GM21786 (cell line): ENCODE measurements at regions not wholly inside any gene's neighbourhood (a gene's known extent, or its start where the extent isn't known, plus 50 kb on each side); places are given as distances from the start of the nearest gene placed in this dataset.
"Not testable (repeated sequence)": the region's sequence is repeated elsewhere in the genome, so short reads cannot be mapped to it uniquely, and the experiment has no call there.

Experiments
- ATAC-seq: cut with Tn5 transposase; IDR thresholded peaks from one replicate; pipeline ENCODE4 v1.9.1; 2021; ENCODE audit not compliant: unreplicated experiment

- ATAC-seq: no peak
These were observed 247.9 kb upstream of the GJE1 start for GRCh38 chr6:141884850-141885249.

GRCh38 chr6:141878686-141879085 is 254.0 kb upstream of the GJE1 start:
- no peak for ATAC-seq

- ATAC-seq: no peak
These were observed 255.3 kb upstream of the GJE1 start for GRCh38 chr6:141877275-141877983.

GRCh38 chr6:141874930-141875602 is 257.7 kb upstream of the GJE1 start:
- ATAC-seq: no peak

GRCh38 chr6:141869509-141869908 is 263.2 kb upstream of the GJE1 start:
- ATAC-seq: not testable (repeated sequence)

- ATAC-seq: no peak
These were observed 265.0 kb upstream of the GJE1 start for GRCh38 chr6:141867767-141868166.

- no peak for ATAC-seq
These were observed 265.8 kb upstream of the GJE1 start for GRCh38 chr6:141866731-141867497.

- ATAC-seq: no peak
These were observed 281.7 kb upstream of the GJE1 start for GRCh38 chr6:141851063-141851462.

GRCh38 chr6:141848029-141848890 is 284.5 kb upstream of the GJE1 start:
- no peak for ATAC-seq

GRCh38 chr6:141846639-141847038 is 286.1 kb upstream of the GJE1 start:
- ATAC-seq: no peak

- no peak for ATAC-seq
These were observed 289.4 kb upstream of the GJE1 start for GRCh38 chr6:141843178-141843834.

- ATAC-seq: no peak
These were observed 299.6 kb upstream of the GJE1 start for GRCh38 chr6:141833001-141833655.

- no peak for ATAC-seq
These were observed 302.2 kb upstream of the GJE1 start for GRCh38 chr6:141830530-141830929.

GRCh38 chr6:141829566-141830360 is 303.0 kb upstream of the GJE1 start:
- no peak for ATAC-seq

GRCh38 chr6:141824350-141824749 is 308.4 kb upstream of the GJE1 start:
- ATAC-seq: no peak

GRCh38 chr6:141815039-141815438 is 317.7 kb upstream of the GJE1 start:
- ATAC-seq: not testable (repeated sequence)

- no peak for ATAC-seq
These were observed 322.8 kb upstream of the GJE1 start for GRCh38 chr6:141809901-141810300.

GRCh38 chr6:141808662-141809061 is 324.1 kb upstream of the GJE1 start:
- ATAC-seq: no peak

- ATAC-seq: not testable (repeated sequence)
These were observed 331.8 kb upstream of the GJE1 start for GRCh38 chr6:141800973-141801372.
